GM12872 (cell line): ENCODE measurements at regions not wholly inside any gene's neighbourhood (a gene's known extent, or its start where the extent isn't known, plus 50 kb on each side); places are given as distances from the start of the nearest gene placed in this dataset.

ENCODE experiments used
- CTCF ChIP-seq: IDR thresholded peaks from 3 replicates; pipeline ENCODE4 v1.5.1; 2011; ENCODE audit warnings: low read depth, mild to moderate bottlenecking, low read length, moderate library complexity; ENCODE audit not compliant: insufficient read depth

- TF ChIP-seq CTCF: no peak
Measured at GRCh38 chr18:70920840-70921374, 632.1 kb downstream of the SOCS6 start.

GRCh38 chr18:70907673-70908072, 618.8 kb downstream of the SOCS6 start:
- no peak for TF ChIP-seq CTCF

GRCh38 chr18:70892381-70892780, 603.5 kb downstream of the SOCS6 start:
- no peak for TF ChIP-seq CTCF

- no peak for TF ChIP-seq CTCF
Measured at GRCh38 chr18:70870292-70870691, 581.4 kb downstream of the SOCS6 start.

GRCh38 chr18:70848329-70848728, 559.5 kb downstream of the SOCS6 start:
- no peak for TF ChIP-seq CTCF

GRCh38 chr18:70840649-70841048, 551.8 kb downstream of the SOCS6 start:
- no peak for TF ChIP-seq CTCF

GRCh38 chr18:70827632-70828031, 538.8 kb downstream of the SOCS6 start:
- TF ChIP-seq CTCF: no peak
